HG02759 (cell line): ENCODE measurements at regions not wholly inside any gene's neighbourhood (a gene's known extent, or its start where the extent isn't known, plus 50 kb on each side); places are given as distances from the start of the nearest gene placed in this dataset.

Source experiments
- ATAC-seq: cut with Tn5 transposase; IDR thresholded peaks from one replicate; pipeline ENCODE4 v1.9.1; 2021; ENCODE audit warnings: mild to moderate bottlenecking, moderate library complexity; ENCODE audit not compliant: unreplicated experiment

DNA sequence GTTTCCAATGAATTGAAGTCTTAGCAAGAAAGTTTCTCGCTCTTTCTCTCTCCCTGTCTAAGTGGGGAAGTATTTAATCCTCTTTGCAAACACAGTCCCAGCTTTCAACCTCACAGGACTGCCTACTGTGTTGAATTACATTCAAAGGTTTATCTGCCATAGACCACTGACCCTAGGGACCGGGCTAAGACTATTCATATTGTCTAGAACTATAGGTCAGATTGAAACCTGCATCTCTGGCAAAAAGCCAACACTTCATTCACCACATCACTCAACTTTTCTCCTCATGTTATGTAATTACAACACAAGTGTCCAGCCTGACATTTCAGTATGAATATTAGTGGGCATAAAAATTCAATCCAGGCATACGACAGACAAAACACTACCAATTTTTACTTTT is 314.7 kb upstream of the RSPO3 start:
- peak; percentile 54 for ATAC-seq

DNA sequence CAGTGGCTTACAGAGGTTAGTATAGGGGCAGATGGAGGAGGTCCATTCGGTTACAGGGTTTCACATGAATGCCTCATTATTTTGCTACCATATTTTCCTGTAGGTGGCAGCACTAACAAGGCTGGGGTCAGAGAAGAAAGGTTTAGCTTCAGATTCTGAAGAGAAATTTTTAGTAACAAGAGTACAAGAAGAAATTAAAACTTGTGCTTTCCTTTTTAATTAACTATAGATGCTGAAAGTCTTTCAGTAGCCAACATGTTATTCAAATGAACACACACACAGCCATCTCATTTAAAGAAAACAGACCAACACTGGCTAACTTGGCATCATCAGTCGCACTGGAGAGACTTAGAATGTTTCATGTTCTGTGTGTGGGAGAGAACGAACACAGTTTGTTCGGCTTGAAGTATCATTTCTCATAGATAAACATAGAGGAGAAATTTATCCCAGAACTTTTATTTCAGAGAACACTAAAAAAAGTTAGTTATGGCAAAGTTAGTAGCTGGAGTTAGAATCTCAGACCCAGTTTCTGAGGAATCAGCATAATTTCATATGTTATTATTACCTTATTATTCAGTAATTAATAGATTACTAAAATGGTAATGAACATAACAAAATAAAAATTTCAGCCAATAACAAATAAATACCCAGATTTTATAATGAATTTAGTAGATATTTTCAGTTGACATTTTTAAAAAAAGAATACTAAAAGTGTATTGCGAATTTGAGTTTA is 314.0 kb upstream of the RSPO3 start:
- ATAC-seq, result peak; percentile 90

GRCh38 chr6:126805861-126806260 is 312.6 kb upstream of the RSPO3 start:
- no peak for ATAC-seq

DNA sequence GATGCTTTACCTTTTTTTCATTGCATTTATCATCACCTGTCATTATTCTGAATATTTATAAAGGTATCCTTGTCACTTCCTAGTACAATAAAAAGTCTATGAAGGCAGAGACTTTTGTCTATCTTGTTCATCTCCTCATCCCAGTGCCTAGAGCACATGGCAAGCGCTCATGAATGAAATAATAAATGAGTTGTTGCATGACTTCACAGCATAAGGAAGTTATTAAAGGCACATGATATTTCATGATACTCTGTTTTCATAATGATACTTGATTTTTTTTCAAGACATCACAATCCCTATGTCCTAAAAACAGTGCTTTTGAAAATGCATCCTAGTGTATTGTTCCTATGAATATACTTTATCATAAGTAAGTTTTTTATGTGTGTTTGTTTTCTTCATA is 310.6 kb upstream of the RSPO3 start:
- ATAC-seq, result no peak

DNA sequence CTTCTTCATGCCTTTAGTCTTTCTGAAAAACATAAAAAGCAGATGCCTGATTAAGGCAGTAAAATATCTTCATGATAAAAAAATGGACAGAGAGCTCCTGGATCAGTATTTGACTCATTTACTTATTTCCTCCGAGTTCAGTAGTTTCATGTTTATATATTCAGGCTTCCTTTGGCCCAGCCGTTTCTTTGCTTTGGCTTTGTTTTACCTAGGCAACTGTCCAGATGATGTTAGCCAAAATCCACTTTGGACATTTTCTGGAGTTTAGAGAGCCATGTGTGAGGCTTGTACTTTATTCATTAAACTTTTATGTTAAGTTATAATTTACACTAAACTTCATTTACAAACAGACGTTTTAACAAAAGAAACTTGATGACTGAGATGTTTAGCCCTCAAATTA is 307.1 kb upstream of the RSPO3 start:
- no peak for ATAC-seq

- no peak for ATAC-seq
Observed at GRCh38 chr6:126812010-126812409, 306.5 kb upstream of the RSPO3 start.

GRCh38 chr6:126812651-126813050 is 305.8 kb upstream of the RSPO3 start:
- no peak for ATAC-seq

DNA sequence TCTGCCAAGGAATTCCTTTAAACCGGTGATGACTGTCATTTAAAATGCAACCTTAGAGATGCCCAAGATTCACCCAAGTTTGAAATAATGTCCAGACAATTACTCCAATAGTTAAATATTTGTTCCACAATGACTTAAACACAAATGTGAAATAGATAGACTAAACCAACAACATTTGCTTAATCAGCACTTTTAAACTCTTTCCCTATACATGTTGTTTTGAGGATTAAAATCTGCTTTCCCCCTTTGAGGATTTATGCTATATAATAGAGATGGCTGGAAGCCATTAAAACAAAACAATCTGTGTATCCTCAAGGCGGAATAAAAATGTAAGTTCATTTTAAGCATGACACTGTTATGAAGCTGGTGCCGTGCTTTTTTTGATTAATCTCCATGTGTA is 297.8 kb upstream of the RSPO3 start:
- no peak for ATAC-seq

DNA sequence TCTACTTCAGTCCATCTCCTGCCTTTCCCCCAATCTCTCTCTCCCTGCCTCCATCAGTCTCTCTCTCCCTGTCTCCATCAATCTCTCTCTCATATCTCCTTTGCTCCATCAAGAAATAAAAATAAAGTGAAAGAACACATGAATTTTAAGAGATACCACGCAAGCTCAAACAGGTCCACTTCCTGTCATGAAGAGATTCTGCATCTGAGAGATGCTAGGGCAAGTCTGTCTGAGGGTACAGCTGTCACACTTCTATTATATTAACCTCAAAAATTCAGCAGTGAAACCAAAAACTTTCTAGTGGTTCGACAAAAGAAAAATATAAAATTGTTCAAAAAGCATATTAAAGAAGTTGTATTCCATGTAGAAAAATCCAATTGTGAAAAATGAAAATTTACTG is 296.8 kb upstream of the RSPO3 start:
- ATAC-seq, result no peak

DNA sequence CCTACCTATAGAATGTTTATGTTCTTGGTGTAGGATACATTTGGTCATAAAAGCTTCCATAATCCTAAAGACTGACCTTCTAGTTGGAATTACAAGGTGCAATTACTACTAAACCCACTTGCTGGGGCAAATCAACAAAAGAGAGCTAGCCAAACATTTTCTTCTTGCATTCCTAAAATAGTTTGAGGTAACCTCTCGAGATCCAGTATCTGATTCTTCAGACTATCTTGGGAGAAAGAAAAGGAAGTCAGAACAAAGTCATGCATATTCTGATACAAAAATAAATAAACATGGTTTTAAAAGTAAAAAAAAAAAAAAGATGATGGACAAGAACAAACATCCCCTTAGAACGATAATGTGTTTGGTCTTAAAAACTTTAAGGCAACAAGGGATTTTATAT is 294.2 kb upstream of the RSPO3 start:
- no peak for ATAC-seq

- no peak for ATAC-seq
Observed at GRCh38 chr6:126824815-126825214, 293.7 kb upstream of the RSPO3 start.

- no peak for ATAC-seq
Observed at GRCh38 chr6:126826166-126826714, 292.2 kb upstream of the RSPO3 start.

DNA sequence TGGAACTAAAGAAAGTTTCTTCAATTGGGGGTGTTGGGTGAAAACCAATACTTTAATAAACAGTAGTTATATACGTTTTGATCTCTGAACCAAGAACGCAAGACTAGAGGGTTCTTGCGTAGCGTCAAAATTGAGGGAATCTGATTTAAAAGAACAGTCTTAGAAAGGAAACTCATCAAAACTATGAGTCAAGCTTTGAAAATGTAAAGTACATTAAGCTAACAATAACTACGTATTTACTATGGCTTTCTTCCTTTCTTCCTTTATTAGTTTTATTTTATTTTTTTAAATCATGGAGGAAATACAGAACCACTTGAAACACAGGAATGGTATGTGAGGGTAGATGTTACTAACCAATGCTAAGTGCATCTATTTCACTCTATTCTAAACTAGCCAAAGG is 287.0 kb upstream of the RSPO3 start:
- no peak for ATAC-seq

DNA sequence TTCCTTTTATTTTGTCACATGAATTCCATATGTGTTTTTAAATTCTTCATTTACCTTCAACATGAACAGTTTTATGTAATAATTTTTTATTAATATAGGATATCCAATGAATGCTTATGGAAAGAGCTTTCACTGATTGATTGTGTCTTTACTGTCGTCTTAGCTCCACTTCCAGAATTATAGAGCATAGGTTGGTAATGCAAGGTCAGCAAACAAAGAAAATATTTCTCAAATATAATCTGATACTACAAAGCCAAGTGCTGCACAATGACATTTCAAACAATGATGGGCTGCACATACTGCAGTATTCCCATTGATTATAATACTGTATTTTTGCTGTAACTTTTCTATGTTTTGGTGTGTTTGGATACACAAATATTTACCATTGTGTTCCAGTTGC is 275.7 kb upstream of the RSPO3 start:
- ATAC-seq, result no peak

- no peak for ATAC-seq
Observed at GRCh38 chr6:126848119-126848518, 270.4 kb upstream of the RSPO3 start.

DNA sequence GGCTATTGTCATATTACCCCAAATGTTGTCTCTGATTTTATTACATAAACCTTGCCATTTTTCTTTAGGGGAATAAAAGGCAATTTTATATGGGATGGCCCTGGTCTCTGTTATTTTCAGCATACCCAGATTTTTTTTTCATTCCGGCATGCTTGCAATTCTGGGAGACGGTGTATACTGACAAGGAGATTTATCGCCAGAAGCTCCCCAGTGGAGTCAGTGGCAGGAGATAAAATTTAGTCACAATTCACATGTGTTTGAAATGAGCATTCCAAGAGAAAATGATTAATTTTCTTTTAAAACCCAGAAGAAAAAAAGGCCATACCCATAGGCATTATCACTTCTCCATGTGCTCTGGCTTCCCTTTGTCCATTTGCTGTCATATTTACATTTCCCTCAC is 250.8 kb upstream of the RSPO3 start:
- ATAC-seq, result no peak

DNA sequence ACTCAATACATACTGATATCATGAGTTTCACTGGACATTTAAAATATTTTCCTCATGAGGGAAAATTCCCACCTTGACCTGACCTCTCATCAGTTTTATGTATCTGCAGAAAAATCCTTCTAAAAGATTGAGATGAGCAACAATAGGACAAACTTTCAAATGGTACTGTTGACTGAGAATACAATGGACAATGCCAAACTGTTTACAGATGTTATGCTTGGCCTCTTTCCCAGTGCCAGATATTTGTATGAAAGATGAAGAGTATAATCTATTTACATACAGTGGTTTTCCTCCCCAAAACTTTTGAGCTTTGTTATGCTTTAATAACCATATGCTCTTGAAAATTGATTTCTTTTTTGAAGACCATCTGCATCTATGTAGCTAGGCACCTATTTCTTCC is 245.1 kb upstream of the RSPO3 start:
- no peak for ATAC-seq

DNA sequence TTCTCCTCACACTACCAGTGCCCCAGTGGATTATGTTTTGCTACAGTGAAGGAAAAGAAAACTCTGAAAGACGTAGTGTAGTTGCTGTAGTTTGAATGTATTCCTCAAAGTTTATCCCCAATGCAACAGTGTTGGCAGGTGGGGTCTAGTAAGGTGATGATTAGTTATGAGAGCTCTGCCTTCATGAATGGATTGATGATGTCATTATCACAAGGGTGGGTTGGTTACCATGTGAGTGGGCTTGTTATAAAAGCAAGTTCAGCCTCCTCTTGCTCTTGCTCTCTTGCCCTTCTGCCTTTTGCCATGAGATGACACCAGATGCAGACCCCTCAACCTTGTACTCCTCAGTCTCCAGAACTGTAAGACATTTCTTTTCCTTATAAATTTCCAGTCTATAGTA is 244.7 kb upstream of the RSPO3 start:
- ATAC-seq, result no peak

- ATAC-seq, result no peak
Observed at GRCh38 chr6:126876446-126876845, 242.0 kb upstream of the RSPO3 start.

DNA sequence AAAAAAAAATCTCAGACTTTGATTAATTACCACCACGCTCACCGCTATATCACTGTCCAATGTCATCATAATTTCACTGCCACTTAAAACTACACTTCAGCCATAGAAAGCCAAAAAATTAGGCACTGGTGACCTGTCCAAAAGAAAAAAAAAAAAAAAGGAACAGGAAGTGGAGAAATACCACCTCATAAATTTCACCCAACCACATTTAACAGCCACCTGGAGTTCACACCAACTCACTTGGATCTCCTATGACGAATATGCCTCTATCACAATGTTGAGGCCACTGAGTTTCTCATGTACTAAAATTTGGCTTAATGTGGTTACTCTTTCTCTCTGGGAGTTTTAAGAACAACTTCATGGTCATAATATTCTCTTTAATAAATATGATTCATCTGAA is 237.5 kb upstream of the RSPO3 start:
- no peak for ATAC-seq

DNA sequence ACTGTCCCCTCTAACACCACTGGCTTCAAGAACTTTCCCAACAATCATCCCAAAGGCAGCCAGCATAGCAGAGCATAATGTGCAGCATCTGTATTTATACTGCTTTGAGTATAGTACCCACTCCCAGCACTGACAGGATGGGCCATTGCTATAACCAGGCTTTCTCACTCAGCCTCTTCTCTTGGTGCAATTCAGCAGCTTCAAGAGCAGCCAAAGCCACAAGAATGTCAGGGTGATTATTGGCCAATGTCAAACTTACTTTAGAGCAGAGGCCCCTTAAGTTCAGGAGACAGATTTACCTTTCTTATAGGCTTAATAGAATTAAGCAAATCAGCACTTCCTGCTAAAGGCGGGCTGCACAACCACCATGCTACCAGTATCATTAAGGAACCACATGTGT is 232.4 kb upstream of the RSPO3 start:
- ATAC-seq, result no peak

- ATAC-seq, result no peak
Observed at GRCh38 chr6:126888727-126889725, 229.4 kb upstream of the RSPO3 start.
